ENCODE measurements at regions not wholly inside any gene's neighbourhood (a gene's known extent, or its start where the extent isn't known, plus 50 kb on each side); places are given as distances from the start of the nearest gene placed in this dataset.

DNA sequence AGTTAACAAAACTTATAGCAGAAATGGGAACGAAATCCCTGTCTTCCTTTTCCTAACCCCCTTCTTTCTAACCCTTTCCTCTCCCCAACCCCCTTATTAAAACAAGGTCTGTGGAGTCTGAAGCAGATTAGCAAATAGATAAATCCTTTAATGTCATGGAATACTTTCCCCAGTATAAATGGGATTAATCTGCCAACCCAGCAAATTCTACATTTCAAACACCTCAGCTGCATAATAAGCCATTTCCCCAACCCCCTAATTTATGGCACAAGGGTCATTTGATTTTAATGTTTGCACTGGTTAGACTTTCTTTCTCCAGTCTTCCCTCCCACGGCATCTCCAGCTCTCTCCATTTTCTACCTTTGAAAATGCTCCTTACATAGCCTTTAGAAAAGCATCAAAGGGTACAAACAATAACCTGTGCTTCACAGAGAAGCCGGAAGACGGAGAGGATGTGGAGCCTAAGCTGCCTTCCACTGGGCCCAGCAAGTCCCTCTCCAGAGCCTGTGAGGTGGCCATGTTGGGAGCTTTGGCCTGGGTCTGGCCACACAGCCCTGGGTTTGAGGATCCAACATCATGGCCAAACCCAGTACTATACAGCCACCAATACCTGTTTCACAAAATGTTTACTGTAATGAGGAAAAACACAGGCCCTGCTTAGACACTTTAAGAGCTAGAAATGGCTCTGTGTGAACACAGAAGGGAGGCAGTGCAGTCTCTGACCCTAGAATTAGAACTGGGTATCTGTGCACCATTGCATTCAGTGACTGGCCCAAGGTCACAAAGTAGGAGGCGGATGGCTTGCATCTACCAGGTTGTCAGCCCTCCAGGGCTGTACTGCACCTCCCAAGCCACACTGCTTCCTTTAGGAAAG is 56.9 kb upstream of the SPRY1 start:
- TF ChIP-seq, protein P1, sequence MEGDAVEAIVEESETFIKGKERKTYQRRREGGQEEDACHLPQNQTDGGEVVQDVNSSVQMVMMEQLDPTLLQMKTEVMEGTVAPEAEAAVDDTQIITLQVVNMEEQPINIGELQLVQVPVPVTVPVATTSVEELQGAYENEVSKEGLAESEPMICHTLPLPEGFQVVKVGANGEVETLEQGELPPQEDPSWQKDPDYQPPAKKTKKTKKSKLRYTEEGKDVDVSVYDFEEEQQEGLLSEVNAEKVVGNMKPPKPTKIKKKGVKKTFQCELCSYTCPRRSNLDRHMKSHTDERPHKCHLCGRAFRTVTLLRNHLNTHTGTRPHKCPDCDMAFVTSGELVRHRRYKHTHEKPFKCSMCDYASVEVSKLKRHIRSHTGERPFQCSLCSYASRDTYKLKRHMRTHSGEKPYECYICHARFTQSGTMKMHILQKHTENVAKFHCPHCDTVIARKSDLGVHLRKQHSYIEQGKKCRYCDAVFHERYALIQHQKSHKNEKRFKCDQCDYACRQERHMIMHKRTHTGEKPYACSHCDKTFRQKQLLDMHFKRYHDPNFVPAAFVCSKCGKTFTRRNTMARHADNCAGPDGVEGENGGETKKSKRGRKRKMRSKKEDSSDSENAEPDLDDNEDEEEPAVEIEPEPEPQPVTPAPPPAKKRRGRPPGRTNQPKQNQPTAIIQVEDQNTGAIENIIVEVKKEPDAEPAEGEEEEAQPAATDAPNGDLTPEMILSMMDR (conservative IDR thresholded peaks at IDR 0.05; ENCODE audit: low read depth, low read length) = no peak
- TF ChIP-seq EZH2 (IDR thresholded peaks at IDR 0.05; ENCODE audit: low read length, unreplicated experiment) = no peak
- no peak for TF ChIP-seq EZH2phosphoT487 (IDR thresholded peaks at IDR 0.05; ENCODE audit: borderline replicate concordance, low read length)
